ENCODE measurements at regions not wholly inside any gene's neighbourhood (a gene's known extent, or its start where the extent isn't known, plus 50 kb on each side); places are given as distances from the start of the nearest gene placed in this dataset.

DNA sequence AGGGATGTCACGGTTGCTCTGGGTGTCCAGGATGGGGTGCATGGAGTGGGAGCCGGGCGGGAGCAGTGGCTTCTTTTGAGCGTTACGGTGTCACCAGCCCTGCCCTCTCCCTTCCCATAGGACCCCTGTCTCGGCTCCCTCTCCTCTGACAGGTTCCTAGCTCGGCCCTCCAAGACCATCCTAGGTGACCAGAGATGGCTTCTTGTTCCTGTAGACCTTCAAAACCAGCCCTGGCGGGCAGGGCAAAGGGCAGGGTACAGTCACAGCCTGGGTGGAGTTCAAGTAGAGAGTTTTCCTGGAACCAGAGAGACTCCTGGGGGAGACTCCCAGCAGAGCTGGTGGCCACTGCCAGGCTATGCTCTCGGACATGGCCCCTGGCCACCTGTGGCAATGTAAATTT is 345.6 kb upstream of the AJAP1 start:
- no peak for TF ChIP-seq EZH2phosphoT487 (conservative IDR thresholded peaks at IDR 0.05; ENCODE audit: low read length)
- TF ChIP-seq CTCF (IDR thresholded peaks at IDR 0.05; ENCODE audit: insufficient read depth, low read length, poor library complexity, severe bottlenecking): no peak

DNA sequence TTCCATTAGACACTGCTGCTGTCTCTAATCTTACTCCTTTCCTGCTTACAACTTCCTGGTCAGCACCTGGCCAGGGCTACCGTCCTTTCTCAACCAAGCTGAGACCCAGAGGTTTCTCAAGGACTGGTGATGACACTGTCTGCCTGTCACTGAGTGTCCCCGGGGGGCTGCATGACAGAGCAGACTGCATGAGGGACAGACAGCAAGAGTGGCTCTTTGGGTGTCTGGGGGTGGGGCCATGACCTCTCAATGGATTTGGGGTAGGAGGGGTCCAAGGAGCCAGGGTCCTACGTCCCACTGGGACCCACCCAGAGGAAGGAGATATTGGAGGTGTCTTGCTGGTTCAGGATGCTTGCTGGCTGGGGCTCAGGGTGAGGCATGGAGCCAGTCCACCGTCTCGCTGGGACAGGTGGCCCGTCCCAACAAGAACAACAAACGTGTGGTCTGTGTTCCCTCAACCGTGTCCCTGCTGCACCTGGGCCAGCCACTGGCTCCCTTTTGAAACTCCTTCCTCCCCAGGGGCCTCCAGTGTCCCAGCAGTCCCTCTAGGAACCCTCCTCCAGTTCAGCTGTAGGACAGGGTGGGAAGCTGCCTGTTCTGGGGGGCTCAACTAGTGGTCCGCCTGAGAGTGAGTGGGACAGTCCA is 344.6 kb upstream of the AJAP1 start:
- Histone ChIP-seq H2AFZ (ENCODE audit: low read depth, low read length, severe bottlenecking) (no peak overlapping the region), H3K36me3 (ENCODE audit: low read length) (0 out of 2 replicates have a peak, but pooled peaks cover 5% of the 10 kb centered on the region), H3F3A (ENCODE audit: insufficient read depth) (peaks cover 20% of the 10 kb centered on the region; the same call in 1 of the 2 replicates), H3K9me2 (replicated peaks; ENCODE audit: insufficient read depth, low read length) (no peaks in the 10 kb centered on the region), H4K20me1 (ENCODE audit: low read depth, low read length) (no peaks in the 10 kb centered on the region), H3K27me3 (ENCODE audit: low read length) (no peaks in the 10 kb centered on the region), H3K4me2 (ENCODE audit: low read depth, low read length, poor library complexity, severe bottlenecking) (peak overlapping the region; percentile 55), H3K9me3 (ENCODE audit: insufficient read depth, low read length) (peaks cover 17% of the 10 kb centered on the region; the same call in 1 of the 2 replicates), H3K4me3 (ENCODE audit: insufficient read depth, low read length, poor library complexity, severe bottlenecking) (no peak overlapping the region), H3K9ac (ENCODE audit: low read length) (peak overlapping the region; percentile 43; the same call in 1 of the 2 replicates), H3K79me2 (ENCODE audit: insufficient read depth, low read length) (no peaks in the 10 kb centered on the region), H3K27ac (ENCODE audit: low read depth, low read length) (peak overlapping the region; percentile 96)
- TF ChIP-seq CTCF (IDR thresholded peaks at IDR 0.05; ENCODE audit: insufficient read depth, low read length, poor library complexity, severe bottlenecking) (no peak), EZH2phosphoT487 (conservative IDR thresholded peaks at IDR 0.05; ENCODE audit: low read length) (no peak)

More for the DNA sequence above, 345.6 kb upstream of the AJAP1 start:
- H3K4me3 ChIP-seq (ENCODE audit: insufficient read depth, low read length, poor library complexity, severe bottlenecking): no peak overlapping the region
- H3K9me3 ChIP-seq (ENCODE audit: insufficient read depth, low read length): peaks cover 9% of the 10 kb centered on the region; the same call in 1 of the 2 replicates
- no peaks in the 10 kb centered on the region for H3K9me2 ChIP-seq (replicated peaks; ENCODE audit: insufficient read depth, low read length)
- H3K9ac ChIP-seq (ENCODE audit: low read length): no peak overlapping the region
- no peak overlapping the region for H3K4me2 ChIP-seq (ENCODE audit: low read depth, low read length, poor library complexity, severe bottlenecking)
- H2AFZ ChIP-seq (ENCODE audit: low read depth, low read length, severe bottlenecking): no peak overlapping the region
- H4K20me1 ChIP-seq (ENCODE audit: low read depth, low read length): no peaks in the 10 kb centered on the region
- H3K36me3 ChIP-seq (ENCODE audit: low read length): 0 out of 2 replicates have a peak, but pooled peaks cover 5% of the 10 kb centered on the region
- H3F3A ChIP-seq (ENCODE audit: insufficient read depth): peaks cover 20% of the 10 kb centered on the region; the same call in 1 of the 2 replicates
- no peaks in the 10 kb centered on the region for H3K79me2 ChIP-seq (ENCODE audit: insufficient read depth, low read length)
- no peaks in the 10 kb centered on the region for H3K27me3 ChIP-seq (ENCODE audit: low read length)
- no peak overlapping the region for H3K27ac ChIP-seq (ENCODE audit: low read depth, low read length)

- Histone ChIP-seq H4K20me1 (ENCODE audit: low read depth, low read length) (no peaks in the 10 kb centered on the region), H3K36me3 (ENCODE audit: low read length) (0 out of 2 replicates have a peak, but pooled peaks cover 5% of the 10 kb centered on the region), H3K27me3 (ENCODE audit: low read length) (no peaks in the 10 kb centered on the region), H3K4me3 (ENCODE audit: insufficient read depth, low read length, poor library complexity, severe bottlenecking) (no peak overlapping the region), H2AFZ (ENCODE audit: low read depth, low read length, severe bottlenecking) (no peak overlapping the region), H3K27ac (ENCODE audit: low read depth, low read length) (peak overlapping the region; percentile 96), H3K4me2 (ENCODE audit: low read depth, low read length, poor library complexity, severe bottlenecking) (peak overlapping the region; percentile 55), H3K9me3 (ENCODE audit: insufficient read depth, low read length) (peaks cover 17% of the 10 kb centered on the region; the same call in 1 of the 2 replicates), H3K9ac (ENCODE audit: low read length) (peak overlapping the region; percentile 43; the same call in 1 of the 2 replicates), H3K9me2 (replicated peaks; ENCODE audit: insufficient read depth, low read length) (no peaks in the 10 kb centered on the region), H3K79me2 (ENCODE audit: insufficient read depth, low read length) (no peaks in the 10 kb centered on the region), H3F3A (ENCODE audit: insufficient read depth) (peaks cover 20% of the 10 kb centered on the region; the same call in 1 of the 2 replicates)
- TF ChIP-seq CTCF (IDR thresholded peaks at IDR 0.05; ENCODE audit: insufficient read depth, low read length, poor library complexity, severe bottlenecking) (no peak), EZH2phosphoT487 (conservative IDR thresholded peaks at IDR 0.05; ENCODE audit: low read length) (no peak)
These were observed 343.9 kb upstream of the AJAP1 start for GRCh38 chr1:4310396-4310923.
